ENCODE measurements at regions not wholly inside any gene's neighbourhood (a gene's known extent, or its start where the extent isn't known, plus 50 kb on each side); places are given as distances from the start of the nearest gene placed in this dataset.

DNA sequence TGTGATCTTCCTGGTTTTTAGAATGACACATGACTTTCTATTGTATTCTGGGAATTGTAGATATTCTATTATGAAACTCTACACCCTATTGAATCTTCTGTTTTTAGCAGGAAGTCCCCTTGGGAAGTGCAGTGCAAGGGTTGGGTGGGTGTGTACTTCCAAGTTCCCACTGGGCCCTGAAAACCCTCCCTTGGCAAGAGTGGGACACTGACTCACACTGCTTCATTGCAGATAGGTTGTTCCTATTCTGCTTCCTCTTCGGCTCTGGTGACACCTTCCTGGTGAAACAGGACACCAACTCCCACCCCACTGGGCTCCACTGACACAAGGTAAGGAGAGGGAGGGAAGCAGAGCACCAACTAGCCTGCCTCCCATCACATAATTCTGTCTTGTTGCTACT, 121.8 kb downstream of the KCTD12 start:
- no peak overlapping the region for H3K4me3 ChIP-seq
- no peak for TF ChIP-seq POLR2A (IDR thresholded peaks at IDR 0.05)
- TF ChIP-seq, protein P1, sequence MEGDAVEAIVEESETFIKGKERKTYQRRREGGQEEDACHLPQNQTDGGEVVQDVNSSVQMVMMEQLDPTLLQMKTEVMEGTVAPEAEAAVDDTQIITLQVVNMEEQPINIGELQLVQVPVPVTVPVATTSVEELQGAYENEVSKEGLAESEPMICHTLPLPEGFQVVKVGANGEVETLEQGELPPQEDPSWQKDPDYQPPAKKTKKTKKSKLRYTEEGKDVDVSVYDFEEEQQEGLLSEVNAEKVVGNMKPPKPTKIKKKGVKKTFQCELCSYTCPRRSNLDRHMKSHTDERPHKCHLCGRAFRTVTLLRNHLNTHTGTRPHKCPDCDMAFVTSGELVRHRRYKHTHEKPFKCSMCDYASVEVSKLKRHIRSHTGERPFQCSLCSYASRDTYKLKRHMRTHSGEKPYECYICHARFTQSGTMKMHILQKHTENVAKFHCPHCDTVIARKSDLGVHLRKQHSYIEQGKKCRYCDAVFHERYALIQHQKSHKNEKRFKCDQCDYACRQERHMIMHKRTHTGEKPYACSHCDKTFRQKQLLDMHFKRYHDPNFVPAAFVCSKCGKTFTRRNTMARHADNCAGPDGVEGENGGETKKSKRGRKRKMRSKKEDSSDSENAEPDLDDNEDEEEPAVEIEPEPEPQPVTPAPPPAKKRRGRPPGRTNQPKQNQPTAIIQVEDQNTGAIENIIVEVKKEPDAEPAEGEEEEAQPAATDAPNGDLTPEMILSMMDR (IDR thresholded peaks at IDR 0.05), result no peak
- H3K27me3 ChIP-seq, result no peaks in the 10 kb centered on the region
- H3K4me1 ChIP-seq, result no peaks in the 10 kb centered on the region
- WGBS, 2 donors, result 55 to 57% methylated on average over 1 of the region's 1 CpG
- no peaks in the 10 kb centered on the region for H3K36me3 ChIP-seq (ENCODE audit: low read depth, missing control alignments)
- peak overlapping the region in 1 of 2 donors; percentile 34 for H3K27ac ChIP-seq
- DNase-seq, result peak; percentile 57
- intact Hi-C loops (cut with DNase I; ENCODE audit: low total_unique reads), result no loop called here
- H3K9me3 ChIP-seq, result no peaks in the 10 kb centered on the region

DNA sequence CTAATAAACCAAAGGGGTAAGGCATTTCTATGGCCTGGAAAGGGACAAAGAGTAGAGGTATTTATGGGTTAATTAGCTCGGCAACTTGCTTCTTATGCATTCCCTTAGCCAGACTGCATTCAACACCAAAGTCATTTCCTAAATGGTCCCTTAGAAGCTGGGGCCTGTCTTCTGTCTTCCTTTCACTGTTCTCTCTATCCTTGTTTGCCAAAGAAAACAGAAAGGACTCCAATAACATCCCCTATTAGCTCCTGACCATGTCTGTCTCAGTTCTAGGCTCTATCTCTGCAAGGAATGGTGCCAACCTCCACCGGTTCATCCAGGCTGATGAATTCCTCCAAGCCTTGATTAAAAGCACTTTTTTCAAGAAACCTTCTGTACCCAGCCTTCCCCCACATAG, 123.5 kb downstream of the KCTD12 start:
- Histone ChIP-seq H3K27ac (no peak overlapping the region), H3K27me3 (no peaks in the 10 kb centered on the region), H3K4me3 (no peak overlapping the region), H3K4me1 (no peaks in the 10 kb centered on the region), H3K36me3 (ENCODE audit: low read depth, missing control alignments) (no peaks in the 10 kb centered on the region), H3K9me3 (no peaks in the 10 kb centered on the region)
- TF ChIP-seq POLR2A (IDR thresholded peaks at IDR 0.05), result no peak
- TF ChIP-seq, protein P1 (IDR thresholded peaks at IDR 0.05), result no peak
- WGBS, 2 donors, result 22 to 35% methylated on average over 2 of the region's 2 CpGs
- no peak for DNase-seq
- intact Hi-C loops (cut with DNase I; ENCODE audit: low total_unique reads), result no loop called here

DNA sequence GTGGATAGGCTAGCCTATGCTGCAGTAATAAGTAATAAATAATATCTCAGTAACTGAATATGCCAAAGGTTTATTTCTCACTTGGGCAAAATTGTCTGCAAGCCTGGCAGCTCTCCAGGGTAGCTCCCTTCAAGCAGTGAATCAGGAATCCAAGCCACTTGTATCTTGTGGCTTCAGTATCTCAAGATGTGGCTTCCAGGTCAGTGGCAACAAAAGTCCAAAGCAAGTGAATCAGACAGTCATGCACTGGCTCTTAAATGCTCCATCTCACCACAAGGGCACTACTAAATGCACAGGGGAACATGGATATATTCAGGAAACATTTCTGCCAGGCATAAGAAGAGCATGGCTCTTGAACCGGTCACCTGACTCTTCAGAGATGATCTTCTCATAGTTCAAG, 126.3 kb downstream of the KCTD12 start:
- no peak overlapping the region for H3K4me3 ChIP-seq
- TF ChIP-seq POLR2A (IDR thresholded peaks at IDR 0.05), result no peak
- TF ChIP-seq, protein P1 (IDR thresholded peaks at IDR 0.05), result no peak
- H3K36me3 ChIP-seq (ENCODE audit: low read depth, missing control alignments), result no peaks in the 10 kb centered on the region
- H3K27ac ChIP-seq, result no peak overlapping the region
- no peaks in the 10 kb centered on the region for H3K4me1 ChIP-seq
- intact Hi-C loops (cut with DNase I; ENCODE audit: low total_unique reads), result no loop called here
- H3K9me3 ChIP-seq, result no peaks in the 10 kb centered on the region
- DNase-seq, result peak; percentile 19
- WGBS, 2 donors, result 96 to 100% methylated on average over 1 of the region's 1 CpG
- H3K27me3 ChIP-seq, result no peaks in the 10 kb centered on the region

DNA sequence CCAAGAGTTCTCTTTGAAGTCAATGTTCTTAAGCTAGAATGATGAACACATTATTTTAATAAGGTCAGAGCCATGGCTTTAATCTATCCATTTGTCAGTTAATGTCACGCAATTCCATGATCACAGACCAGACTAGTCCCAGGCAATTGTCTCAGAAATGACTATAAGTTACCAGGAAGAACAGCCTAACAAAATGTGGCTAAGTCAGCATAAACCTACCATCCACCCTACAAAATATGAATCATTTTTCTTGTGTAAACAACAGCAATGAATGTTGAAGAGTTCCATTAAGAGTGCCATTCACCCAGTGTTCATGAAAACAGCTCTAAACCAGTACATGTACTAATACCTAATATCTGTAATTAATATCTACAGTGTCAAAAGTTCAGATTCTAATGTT, 127.5 kb downstream of the KCTD12 start:
- no peaks in the 10 kb centered on the region for H3K4me1 ChIP-seq
- intact Hi-C loops (cut with DNase I; ENCODE audit: low total_unique reads), result no loop called here
- H3K27ac ChIP-seq, result no peak overlapping the region
- no peaks in the 10 kb centered on the region for H3K9me3 ChIP-seq
- no peak for DNase-seq
- WGBS, 2 donors, result 95 to 97% methylated on average over 1 of the region's 1 CpG
- no peak overlapping the region for H3K4me3 ChIP-seq
- H3K36me3 ChIP-seq (ENCODE audit: low read depth, missing control alignments), result no peaks in the 10 kb centered on the region
- no peak for TF ChIP-seq POLR2A (IDR thresholded peaks at IDR 0.05)
- TF ChIP-seq, protein P1 (IDR thresholded peaks at IDR 0.05), result no peak
- no peaks in the 10 kb centered on the region for H3K27me3 ChIP-seq

DNA sequence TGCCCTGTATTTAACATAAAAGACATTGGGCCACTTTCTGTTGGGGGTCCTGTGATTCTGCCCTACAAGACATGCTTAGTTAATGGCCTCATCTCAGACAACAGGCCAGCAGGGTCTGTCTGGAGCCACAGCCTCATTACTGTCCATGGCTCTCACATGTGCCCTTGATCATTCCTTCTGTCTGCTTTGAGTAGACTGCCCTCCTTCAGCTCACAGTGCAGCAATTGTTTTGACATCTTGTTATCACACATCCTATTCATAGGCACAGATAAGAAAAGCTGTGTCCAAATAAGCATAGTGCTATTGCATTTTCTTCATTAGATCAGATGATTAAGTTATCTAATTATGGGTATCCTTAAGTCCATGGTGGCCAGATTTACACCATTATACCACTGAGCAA, 127.9 kb downstream of the KCTD12 start:
- DNase-seq, result peak; percentile 50
- Histone ChIP-seq H3K27ac (no peak overlapping the region), H3K36me3 (ENCODE audit: low read depth, missing control alignments) (no peaks in the 10 kb centered on the region), H3K4me3 (no peak overlapping the region), H3K4me1 (no peaks in the 10 kb centered on the region), H3K9me3 (no peaks in the 10 kb centered on the region), H3K27me3 (no peaks in the 10 kb centered on the region)
- no peak for TF ChIP-seq POLR2A (IDR thresholded peaks at IDR 0.05)
- TF ChIP-seq, protein P1 (IDR thresholded peaks at IDR 0.05), result no peak
- intact Hi-C loops (cut with DNase I; ENCODE audit: low total_unique reads), result no loop called here

Data from testis (tissue), 2 donors.